ENCODE measurements at regions not wholly inside any gene's neighbourhood (a gene's known extent, or its start where the extent isn't known, plus 50 kb on each side); places are given as distances from the start of the nearest gene placed in this dataset.

GRCh38 chr12:67460388-67460787, 188.2 kb upstream of the DYRK2 start:
- no peaks in the 10 kb centered on the region for H3K9me3 ChIP-seq (ENCODE audit: control insufficient read depth, insufficient read depth, low read length)
- H3K36me3 ChIP-seq (ENCODE audit: control insufficient read depth, insufficient read depth, low read length) = no peaks in the 10 kb centered on the region
- no TSS peak for BruUV-seq (replicated peaks)
- no peak overlapping the region for H2AK9ac ChIP-seq (replicated peaks; ENCODE audit: low read depth, low read length, poor library complexity)
- no CpG with 5 or more reads among the region's 6 CpGs for WGBS, 2 experiments (ENCODE audit: extremely low coverage in 2 of 2, insufficient read length in 1 of 2)
- no peak overlapping the region for H2BK120ac ChIP-seq (ENCODE audit: low read depth, low read length)
- in situ Hi-C loops (cut with MboI; ENCODE audit: low sequenced_read_pairs) (no loop called here), intact Hi-C loops (cut with micrococcal nuclease) (no loop called here), dilution Hi-C loops (cut with HindIII; ENCODE audit: low sequenced_read_pairs, unreplicated experiment) (no loop called here)
- POLR2A ChIA-PET (ENCODE audit: unreplicated experiment) = no interaction called here
- no peak overlapping the region for H2BK15ac ChIP-seq (ENCODE audit: low read depth, low read length)
- no peaks in the 10 kb centered on the region for H3K79me1 ChIP-seq (ENCODE audit: low read depth in 1 of 2, low read length in 2 of 2)
- H3K4ac ChIP-seq (ENCODE audit: low read depth, low read length) = no peak overlapping the region
- H2AFZ ChIP-seq (replicated peaks; ENCODE audit: low read length, poor library complexity) = no peak overlapping the region
- H2BK5ac ChIP-seq (ENCODE audit: low read depth, low read length, poor library complexity, severe bottlenecking) = no peak overlapping the region
- no peak overlapping the region for H3K27ac ChIP-seq (ENCODE audit: insufficient read depth, low read length)
- ATAC-seq (ENCODE audit: low read depth) = no peak
- no peaks in the 10 kb centered on the region for H3K27me3 ChIP-seq (ENCODE audit: control insufficient read depth, insufficient read depth, low read length)
- H4K8ac ChIP-seq (ENCODE audit: low read depth in 2 of 2, low read length in 2 of 2) = no peak overlapping the region
- no peak for TF ChIP-seq USF2 (IDR thresholded peaks at IDR 0.05; ENCODE audit: low read depth, low read length)
- no peak for TF ChIP-seq CTCF (conservative IDR thresholded peaks at IDR 0.05; ENCODE audit: low read depth, low read length)
- no peak for TF ChIP-seq BHLHE40 (IDR thresholded peaks at IDR 0.05; ENCODE audit: low read depth, low read length)
- H4K20me1 ChIP-seq (ENCODE audit: insufficient read depth, low read length) = no peaks in the 10 kb centered on the region
- H3K56ac ChIP-seq (ENCODE audit: extremely low read depth, insufficient read depth, low read length) = no peak overlapping the region
- H3K9me1 ChIP-seq (ENCODE audit: insufficient read depth, low read length) = no peaks in the 10 kb centered on the region
- no peak overlapping the region for H3K4me2 ChIP-seq (ENCODE audit: low read depth, low read length)
- H3K18ac ChIP-seq (ENCODE audit: low read depth, low read length) = no peak overlapping the region
- DNase-seq = no peak
- CTCF ChIA-PET = interaction anchor here (0.5 kb wide), 1 partner anchor 104 kb away, joined by 4 read pairs; no protein-coding TSS in a partner anchor
- H3K14ac ChIP-seq (replicated peaks; ENCODE audit: low read depth, low read length) = no peak overlapping the region
- no peak overlapping the region for H4K91ac ChIP-seq (ENCODE audit: insufficient read depth, low read depth, low read length)
- H2BK20ac ChIP-seq (ENCODE audit: low read depth, low read length) = no peak overlapping the region
- no peaks in the 10 kb centered on the region for H3K4me1 ChIP-seq (ENCODE audit: control insufficient read depth, insufficient read depth, low read length)
- H3K23ac ChIP-seq (ENCODE audit: low read depth, low read length) = no peak overlapping the region
- no peak overlapping the region for H3K4me3 ChIP-seq (ENCODE audit: insufficient read depth, low read depth, low read length)
- no peak overlapping the region for H3K9ac ChIP-seq (ENCODE audit: low read depth, low read length)
- no peak overlapping the region for H2AK5ac ChIP-seq (ENCODE audit: low read depth, low read length)
- H4K5ac ChIP-seq (ENCODE audit: low read depth, low read length) = no peak overlapping the region
